Activated T-cell treated with anti-CD3 and anti-CD28 coated beads, Interleukin-2, amount 50 U/mL, for 72 hours (primary cell): ENCODE measurements at regions not wholly inside any gene's neighbourhood (a gene's known extent, or its start where the extent isn't known, plus 50 kb on each side); places are given as distances from the start of the nearest gene placed in this dataset.
"Not testable (repeated sequence)": the region's sequence is repeated elsewhere in the genome, so short reads cannot be mapped to it uniquely, and the experiment has no call there.

Experiments used
- ATAC-seq, 2 donors: fragments of 150-1000 bp; cut with Tn5 transposase; replicated peaks in 1 of 2; 2 replicates each; pipeline ENCODE4 v1.10.0; 2021; ENCODE audit warnings: moderate library complexity in 2 of 2, mild to moderate bottlenecking in 1 of 2
- DNase-seq, 2 donors: peaks; one replicate each; pipeline ENCODE4 v3.0.0; 2021 to 2022; ENCODE audit warnings: mixed read lengths in 1 of 2
- H3K27ac Mint-ChIP-seq: one replicate; pipeline ENCODE4 v1.8.0; 2022; ENCODE audit warnings: mild to moderate bottlenecking, moderate library complexity, mixed read lengths
- H3K27me3 Mint-ChIP-seq: one replicate; pipeline ENCODE4 v1.8.0; 2022; ENCODE audit warnings: low read depth, mixed read lengths
- H3K36me3 Mint-ChIP-seq, 2 donors: one replicate each; pipeline ENCODE4 v1.8.0; 2022; ENCODE audit warnings: mixed read lengths in 2 of 2, mild to moderate bottlenecking in 1 of 2; ENCODE audit not compliant: insufficient read depth in 2 of 2
- H3K4me1 Mint-ChIP-seq: one replicate; pipeline ENCODE4 v1.8.0; 2022; ENCODE audit warnings: low read depth, mixed read lengths
- H3K4me3 Mint-ChIP-seq, 2 donors: one replicate each; pipeline ENCODE4 v1.8.0; 2022; ENCODE audit warnings: mild to moderate bottlenecking in 2 of 2, mixed read lengths in 2 of 2, moderate library complexity in 2 of 2
- H3K9me3 Mint-ChIP-seq, 2 donors: one replicate each; pipeline ENCODE4 v1.8.0; 2022; ENCODE audit warnings: mixed read lengths in 2 of 2

DNA sequence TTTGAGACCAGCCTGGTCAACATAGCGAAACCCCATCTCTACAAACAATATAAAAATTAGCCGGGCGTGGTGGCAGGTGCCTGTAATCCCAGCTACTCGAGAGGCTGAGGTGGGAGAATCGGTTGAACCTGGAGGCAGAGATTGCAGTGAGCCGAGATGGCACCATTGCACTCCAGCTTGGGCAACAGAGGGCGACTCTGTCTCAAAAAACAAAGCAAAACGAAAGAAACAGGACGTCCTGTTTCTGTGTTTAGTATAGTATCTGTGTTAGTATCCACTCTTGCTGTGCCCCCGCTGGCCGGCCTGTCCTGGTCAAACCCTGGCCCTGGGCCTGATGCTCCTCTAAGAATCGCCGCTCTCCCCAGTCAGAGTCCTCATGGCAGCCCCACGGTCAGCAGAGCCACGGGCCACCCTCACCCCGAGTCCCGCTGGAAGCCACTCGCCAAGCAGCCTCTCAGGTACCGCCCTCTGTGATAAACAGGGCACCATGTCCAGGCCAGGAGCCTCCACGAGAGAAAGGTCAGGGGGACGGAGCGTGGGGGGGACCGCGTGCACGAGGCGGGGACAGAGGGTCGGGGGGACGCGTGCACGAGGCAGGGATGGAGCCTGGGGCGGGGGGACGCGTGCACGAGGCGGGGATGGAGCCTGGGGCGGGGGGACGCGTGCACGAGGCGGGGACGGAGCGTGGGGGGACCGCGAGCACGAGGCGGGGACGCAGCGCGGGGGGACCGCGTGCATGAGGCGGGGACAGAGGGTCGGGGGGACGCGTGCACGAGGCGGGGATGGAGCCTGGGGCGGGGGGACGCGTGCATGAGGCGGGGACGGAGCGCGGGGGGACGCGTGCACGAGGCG, 384.5 kb downstream of the SMOC2 start:
- H3K4me3 Mint-ChIP-seq, result no peak overlapping the region
- ATAC-seq, result no peak
- H3K27ac Mint-ChIP-seq, result no peak overlapping the region
- H3K36me3 Mint-ChIP-seq, result no peaks in the 10 kb centered on the region
- peaks cover 0 to 2% of the 10 kb centered on the region in 2 donors for H3K9me3 Mint-ChIP-seq
- no peaks in the 10 kb centered on the region for H3K27me3 Mint-ChIP-seq
- H3K4me1 Mint-ChIP-seq, result no peaks in the 10 kb centered on the region
- DNase-seq, result no peak

DNA sequence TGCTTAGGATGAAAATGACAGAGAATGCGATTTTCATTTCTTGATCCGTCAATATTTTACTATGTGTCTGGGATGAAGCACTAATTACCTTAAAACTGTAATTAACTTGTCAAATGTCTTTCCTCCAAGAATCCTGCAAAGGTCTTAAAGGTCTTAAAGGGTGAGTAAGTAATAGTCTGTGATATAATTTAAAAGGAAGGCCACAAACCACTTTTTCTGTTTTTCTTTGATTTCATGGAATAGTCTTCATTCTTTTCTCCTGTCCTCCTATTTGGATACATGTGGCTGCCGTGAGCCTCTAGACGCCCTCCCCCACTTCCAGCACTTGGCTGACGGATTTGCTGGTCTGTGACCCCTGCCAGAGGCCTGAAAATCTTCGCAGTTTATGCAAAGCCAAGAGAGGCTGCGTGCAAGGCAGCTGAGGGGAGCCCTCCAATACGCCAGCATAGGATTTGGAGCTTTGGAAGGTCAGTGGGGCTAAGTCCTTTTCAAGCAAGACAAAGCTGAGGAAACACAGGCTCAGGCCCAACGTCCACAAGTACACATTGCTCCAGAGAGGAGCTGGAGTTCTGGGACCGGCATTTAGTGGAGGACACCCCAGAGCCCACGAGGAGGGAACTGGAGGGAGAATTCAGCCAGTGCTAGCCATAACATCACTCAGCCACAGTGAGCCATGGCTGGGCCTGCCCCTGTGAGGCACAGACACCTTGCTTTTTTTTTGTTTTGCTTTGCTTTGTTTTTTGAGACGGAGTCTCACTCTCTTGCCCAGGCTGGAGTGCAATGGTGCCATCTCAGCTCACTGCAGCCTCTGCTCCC, 382.6 kb downstream of the SMOC2 start:
- H3K36me3 Mint-ChIP-seq, result no peaks in the 10 kb centered on the region
- peaks cover 0 to 2% of the 10 kb centered on the region in 2 donors for H3K9me3 Mint-ChIP-seq
- no peaks in the 10 kb centered on the region for H3K4me1 Mint-ChIP-seq
- no peaks in the 10 kb centered on the region for H3K27me3 Mint-ChIP-seq
- no peak overlapping the region for H3K4me3 Mint-ChIP-seq
- ATAC-seq, result no peak
- no peak overlapping the region for H3K27ac Mint-ChIP-seq
- DNase-seq, result no peak

DNA sequence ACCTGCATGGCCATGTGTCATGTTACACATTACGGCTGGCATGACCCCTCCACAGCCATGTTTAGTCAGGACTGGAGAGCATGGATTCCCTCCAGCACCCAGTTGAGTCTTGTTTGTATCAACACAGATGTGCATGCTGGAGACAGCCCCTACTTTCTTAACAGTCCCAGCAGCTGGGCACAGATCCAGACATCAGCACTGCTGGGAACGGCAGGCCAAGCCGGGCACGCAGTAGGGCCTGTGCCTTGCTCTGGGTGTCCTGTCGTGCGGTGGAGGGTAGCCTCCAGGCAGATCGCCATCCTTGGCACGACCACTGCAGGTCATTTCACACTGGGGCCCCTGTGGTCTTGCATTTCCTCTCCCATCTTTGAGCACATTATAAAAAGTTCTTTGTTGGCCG, 381.4 kb downstream of the SMOC2 start:
- DNase-seq (no peak), ATAC-seq (no peak)
- H3K4me3 Mint-ChIP-seq, result no peak overlapping the region
- H3K4me1 Mint-ChIP-seq, result no peaks in the 10 kb centered on the region
- no peaks in the 10 kb centered on the region for H3K36me3 Mint-ChIP-seq
- no peaks in the 10 kb centered on the region for H3K27me3 Mint-ChIP-seq
- no peak overlapping the region for H3K27ac Mint-ChIP-seq
- H3K9me3 Mint-ChIP-seq, result peaks cover 2 to 5% of the 10 kb centered on the region in 2 donors

DNA sequence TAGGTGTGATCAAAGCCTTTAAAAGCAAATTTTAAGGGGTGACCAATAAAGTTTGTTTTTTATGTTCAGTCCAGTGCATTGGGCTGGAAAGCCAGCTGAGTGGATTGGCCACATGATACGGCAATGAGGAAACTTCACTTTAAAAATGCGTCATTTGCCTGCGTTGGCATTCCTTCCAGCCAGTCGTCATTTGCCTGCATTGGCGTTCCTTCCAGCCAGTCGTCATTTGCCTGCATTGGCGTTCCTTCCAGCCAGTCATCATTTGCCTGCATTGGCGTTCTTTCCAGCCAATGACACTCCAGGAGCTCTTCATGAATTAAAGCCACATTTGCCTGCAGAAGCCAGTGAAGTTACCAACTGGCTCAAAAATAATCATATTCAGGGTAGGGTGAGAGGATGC, 378.6 kb downstream of the SMOC2 start:
- Mint-ChIP-seq H3K27ac (no peak overlapping the region), H3K4me1 (no peaks in the 10 kb centered on the region), H3K36me3 (no peaks in the 10 kb centered on the region), H3K4me3 (no peak overlapping the region), H3K9me3 (peaks cover 4 to 5% of the 10 kb centered on the region in 2 donors), H3K27me3 (no peaks in the 10 kb centered on the region)
- DNase-seq (no peak), ATAC-seq (no peak)

DNA sequence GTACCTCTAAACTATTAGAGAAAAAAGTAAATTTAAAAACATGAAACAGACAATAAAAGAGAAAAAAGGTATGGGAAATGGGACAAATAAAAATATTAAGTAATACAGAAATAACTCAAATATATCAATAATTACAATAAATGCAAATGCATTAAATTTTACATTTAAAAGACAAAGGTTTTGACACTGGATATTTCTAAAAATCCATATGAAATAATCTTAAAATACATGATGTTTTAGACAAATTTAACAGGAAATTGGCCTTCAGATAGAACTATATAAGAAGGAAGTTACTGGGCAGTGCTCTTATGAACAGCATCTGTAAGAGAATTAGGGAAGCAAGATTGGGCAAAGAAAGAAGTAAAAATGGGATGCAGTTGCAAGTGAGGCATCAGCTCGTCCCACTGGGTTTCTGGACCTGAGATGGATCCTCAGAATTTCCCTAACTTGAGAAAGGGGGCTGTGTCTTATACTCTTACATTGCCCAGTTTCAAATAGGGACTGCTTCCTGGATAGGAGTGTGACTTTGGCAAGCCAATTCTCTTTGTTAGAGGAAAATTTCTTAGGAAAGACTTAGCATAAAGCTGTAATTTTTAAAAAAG, 376.7 kb downstream of the SMOC2 start:
- Mint-ChIP-seq H3K4me1 (no peaks in the 10 kb centered on the region), H3K36me3 (no peaks in the 10 kb centered on the region), H3K27ac (no peak overlapping the region), H3K9me3 (peaks cover 3 to 4% of the 10 kb centered on the region in 2 donors), H3K27me3 (no peaks in the 10 kb centered on the region), H3K4me3 (no peak overlapping the region)
- DNase-seq (no peak), ATAC-seq (no peak)

DNA sequence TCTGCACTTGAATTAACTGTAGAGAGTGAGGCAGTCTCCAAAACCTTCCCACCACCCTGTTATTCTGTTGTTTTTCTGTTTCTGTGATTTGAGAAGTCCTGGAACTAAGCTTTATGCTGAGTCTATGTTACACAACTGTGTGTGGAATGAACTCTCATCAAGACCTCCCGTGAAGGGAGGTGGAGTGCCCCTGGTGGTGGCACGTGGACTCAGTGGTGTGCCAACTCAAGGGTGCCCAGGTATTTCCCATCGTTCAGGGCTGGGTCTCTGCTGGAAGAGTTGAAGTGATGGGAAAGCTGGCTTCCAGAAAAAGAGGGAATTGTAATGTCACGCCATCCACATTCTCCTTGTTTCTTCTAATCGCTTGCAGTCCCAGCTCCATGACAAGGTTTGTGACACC, 374.2 kb downstream of the SMOC2 start:
- Mint-ChIP-seq H3K9me3 (peaks cover 3 to 4% of the 10 kb centered on the region in 2 donors), H3K27ac (no peak overlapping the region), H3K4me1 (no peaks in the 10 kb centered on the region), H3K27me3 (no peaks in the 10 kb centered on the region), H3K4me3 (no peak overlapping the region), H3K36me3 (no peaks in the 10 kb centered on the region)
- DNase-seq (no peak), ATAC-seq (no peak)

DNA sequence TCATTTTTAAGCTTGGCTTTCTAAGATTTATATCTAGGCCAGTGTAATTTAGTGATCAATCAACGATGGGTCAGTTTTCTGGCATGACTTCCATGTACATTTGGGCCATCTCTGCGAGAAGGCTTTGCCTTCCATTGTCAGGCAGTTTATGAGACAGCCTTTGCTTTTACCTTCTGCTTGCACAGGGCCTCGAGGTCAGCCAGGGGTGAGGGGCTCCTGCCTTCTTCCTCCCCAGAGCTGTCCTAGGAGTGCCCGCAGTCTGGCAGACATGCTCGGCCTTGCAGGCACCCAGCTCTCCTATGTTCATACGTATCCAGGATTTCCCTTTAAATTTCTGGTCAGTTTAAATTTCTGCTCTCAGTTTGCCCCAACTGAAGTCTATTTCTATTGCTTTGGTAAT, 367.2 kb downstream of the SMOC2 start:
- no peaks in the 10 kb centered on the region for H3K27me3 Mint-ChIP-seq
- no peaks in the 10 kb centered on the region for H3K36me3 Mint-ChIP-seq
- H3K4me3 Mint-ChIP-seq, result no peak overlapping the region
- no peak for ATAC-seq
- DNase-seq, result no peak
- H3K9me3 Mint-ChIP-seq, result peaks cover 0 to 2% of the 10 kb centered on the region in 2 donors
- H3K27ac Mint-ChIP-seq, result no peak overlapping the region
- H3K4me1 Mint-ChIP-seq, result no peaks in the 10 kb centered on the region

DNA sequence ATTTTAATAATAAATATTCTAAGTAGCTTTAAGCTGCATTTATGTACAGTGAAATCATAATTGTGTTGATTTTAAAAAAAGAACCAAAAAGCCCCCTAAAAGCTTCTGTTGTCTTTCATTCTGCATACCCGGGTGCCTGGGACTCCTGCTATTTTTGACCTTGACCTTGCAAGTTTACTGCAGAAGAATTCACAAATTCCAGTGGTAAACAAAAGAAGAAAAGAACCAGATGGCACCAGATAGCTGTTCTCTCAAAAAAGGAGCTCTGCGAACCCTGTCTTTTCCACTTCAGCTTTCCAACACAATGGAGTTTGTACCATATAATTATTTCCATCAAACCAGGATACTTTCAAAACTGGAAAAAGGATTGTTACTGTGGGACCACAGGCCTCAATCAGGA, 363.3 kb downstream of the SMOC2 start:
- DNase-seq, result no peak
- Mint-ChIP-seq H3K4me1 (no peaks in the 10 kb centered on the region), H3K9me3 (peaks cover 0 to 2% of the 10 kb centered on the region in 2 donors)

DNA sequence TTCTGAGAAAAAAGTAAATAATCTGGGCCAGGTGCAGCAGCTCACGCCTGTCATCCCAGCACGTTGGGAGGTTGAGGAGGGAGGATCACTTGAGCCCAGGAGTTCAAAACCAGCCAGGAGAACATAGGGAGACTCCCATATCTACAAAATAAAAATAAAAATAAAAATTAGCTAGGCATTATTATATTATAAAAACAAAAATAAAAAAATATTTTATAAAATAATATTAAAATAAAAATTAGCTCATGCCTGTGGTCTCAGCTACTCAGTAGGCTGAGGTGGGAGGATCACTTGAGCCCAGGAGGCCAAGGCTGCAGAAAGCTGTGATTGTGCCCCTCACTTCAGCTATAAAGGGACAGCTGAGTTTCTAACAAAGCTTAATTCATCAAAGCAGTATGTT, 362.9 kb downstream of the SMOC2 start:
- peaks cover 5% of the 10 kb centered on the region for H3K27me3 Mint-ChIP-seq
- H3K36me3 Mint-ChIP-seq, result no peaks in the 10 kb centered on the region
- no peak overlapping the region for H3K27ac Mint-ChIP-seq
- ATAC-seq, result no peak
- no peak overlapping the region for H3K4me3 Mint-ChIP-seq
- DNase-seq, result no peak
- no peaks in the 10 kb centered on the region for H3K4me1 Mint-ChIP-seq
- peaks cover 0 to 2% of the 10 kb centered on the region in 2 donors for H3K9me3 Mint-ChIP-seq

More for the DNA sequence above, 363.3 kb downstream of the SMOC2 start:
- ATAC-seq, result no peak
- Mint-ChIP-seq H3K4me3 (no peak overlapping the region), H3K27ac (no peak overlapping the region), H3K36me3 (no peaks in the 10 kb centered on the region), H3K27me3 (peaks cover 5% of the 10 kb centered on the region)

DNA sequence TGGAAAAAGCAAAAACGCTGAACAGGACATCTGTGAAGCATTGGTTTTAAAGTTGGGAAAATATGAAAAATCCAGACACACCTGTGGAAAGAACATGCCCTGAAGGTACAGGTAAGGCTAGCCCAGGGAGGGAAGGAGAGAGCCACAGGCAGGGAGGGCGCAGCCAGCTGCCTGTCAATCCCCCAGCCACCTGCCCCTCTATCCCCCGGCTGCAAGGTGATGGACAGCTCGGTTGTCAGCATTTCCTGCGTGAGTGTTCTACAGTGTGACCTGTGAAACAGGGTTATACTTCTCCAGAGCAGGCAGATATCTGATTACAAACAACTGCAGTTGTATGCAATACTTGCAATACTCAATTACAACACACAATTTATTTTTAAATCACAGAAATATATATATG, 358.1 kb downstream of the SMOC2 start:
- no peaks in the 10 kb centered on the region for H3K36me3 Mint-ChIP-seq
- H3K4me3 Mint-ChIP-seq, result no peak overlapping the region
- no peak overlapping the region for H3K27ac Mint-ChIP-seq
- no peaks in the 10 kb centered on the region for H3K9me3 Mint-ChIP-seq
- no peaks in the 10 kb centered on the region for H3K4me1 Mint-ChIP-seq
- ATAC-seq, result no peak
- H3K27me3 Mint-ChIP-seq, result peaks cover 10% of the 10 kb centered on the region
- DNase-seq, result no peak

DNA sequence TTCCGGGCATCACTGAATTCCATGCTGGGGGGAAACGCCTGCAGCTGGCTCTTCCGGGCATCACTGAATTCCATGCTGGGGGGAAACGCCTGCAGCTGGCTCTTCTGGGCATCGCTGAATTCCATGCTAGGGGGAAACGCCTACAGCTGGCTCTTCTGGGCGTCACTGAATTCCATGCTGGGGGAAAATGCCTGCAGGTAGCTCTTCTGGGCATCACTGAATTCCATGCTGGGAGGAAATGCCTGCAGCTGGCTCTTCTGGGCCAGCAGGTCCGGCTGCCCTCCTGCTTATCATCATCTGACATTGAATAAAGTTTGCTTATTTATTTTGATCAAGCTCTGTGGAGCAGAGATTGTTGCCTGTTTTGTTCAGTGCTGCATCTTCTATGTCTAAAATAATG, 355.1 kb downstream of the SMOC2 start:
- Mint-ChIP-seq H3K4me1 (no peaks in the 10 kb centered on the region), H3K27ac (no peak overlapping the region)

DNA sequence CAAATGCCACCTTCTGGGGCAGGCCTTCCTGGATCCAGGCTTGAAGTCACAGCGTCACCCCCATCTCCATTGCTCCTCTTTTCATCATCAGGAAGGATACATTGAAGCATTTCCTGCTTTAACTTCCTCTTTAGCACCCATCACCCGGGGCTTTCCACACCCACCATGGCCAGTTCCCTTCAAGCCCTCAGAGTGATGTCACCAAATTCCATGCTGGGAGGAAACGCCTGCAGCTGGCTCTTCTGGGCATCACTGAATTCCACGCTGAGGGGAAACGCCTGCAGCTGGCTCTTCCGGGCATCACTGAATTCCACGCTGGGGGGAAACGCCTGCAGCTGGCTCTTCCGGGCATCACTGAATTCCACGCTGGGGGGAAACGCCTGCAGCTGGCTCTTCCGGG, 354.6 kb downstream of the SMOC2 start:
- ATAC-seq, DNase-seq, H3K27ac Mint-ChIP-seq, H3K27me3 Mint-ChIP-seq, H3K4me1 Mint-ChIP-seq, H3K9me3 Mint-ChIP-seq, H3K4me3 Mint-ChIP-seq, H3K36me3 Mint-ChIP-seq: not testable (repeated sequence)

More for the DNA sequence above, 355.1 kb downstream of the SMOC2 start:
- Mint-ChIP-seq H3K27me3 (peaks cover 10% of the 10 kb centered on the region), H3K4me3 (no peak overlapping the region), H3K9me3 (no peaks in the 10 kb centered on the region), H3K36me3 (no peaks in the 10 kb centered on the region)
- DNase-seq (no peak), ATAC-seq (no peak)

DNA sequence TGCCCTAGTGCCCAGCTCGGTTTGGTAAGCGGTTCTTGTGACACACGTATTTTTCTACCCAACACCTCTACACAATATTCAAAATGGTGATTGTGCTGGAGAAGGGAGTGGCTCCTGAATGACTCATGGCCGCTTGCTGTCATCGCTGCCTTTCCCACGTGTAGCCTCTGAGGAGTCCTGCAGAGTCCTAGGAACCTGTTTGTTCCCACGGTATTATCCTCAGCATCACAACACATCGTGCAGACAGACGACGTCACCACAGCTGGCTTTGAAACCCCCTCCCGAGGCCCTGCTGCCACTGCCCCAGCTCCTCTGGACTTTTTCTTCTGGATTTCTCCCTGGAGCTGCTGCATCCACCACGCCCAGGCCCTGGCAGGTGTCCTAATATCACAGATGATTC, 353.5 kb downstream of the SMOC2 start:
- Mint-ChIP-seq H3K4me1 (no peaks in the 10 kb centered on the region), H3K27me3 (peaks cover 6% of the 10 kb centered on the region), H3K36me3 (no peaks in the 10 kb centered on the region), H3K27ac (no peak overlapping the region), H3K4me3 (no peak overlapping the region), H3K9me3 (no peaks in the 10 kb centered on the region)
- ATAC-seq (no peak), DNase-seq (no peak)
